ENCODE measurements at regions not wholly inside any gene's neighbourhood (a gene's known extent, or its start where the extent isn't known, plus 50 kb on each side); places are given as distances from the start of the nearest gene placed in this dataset.

DNA sequence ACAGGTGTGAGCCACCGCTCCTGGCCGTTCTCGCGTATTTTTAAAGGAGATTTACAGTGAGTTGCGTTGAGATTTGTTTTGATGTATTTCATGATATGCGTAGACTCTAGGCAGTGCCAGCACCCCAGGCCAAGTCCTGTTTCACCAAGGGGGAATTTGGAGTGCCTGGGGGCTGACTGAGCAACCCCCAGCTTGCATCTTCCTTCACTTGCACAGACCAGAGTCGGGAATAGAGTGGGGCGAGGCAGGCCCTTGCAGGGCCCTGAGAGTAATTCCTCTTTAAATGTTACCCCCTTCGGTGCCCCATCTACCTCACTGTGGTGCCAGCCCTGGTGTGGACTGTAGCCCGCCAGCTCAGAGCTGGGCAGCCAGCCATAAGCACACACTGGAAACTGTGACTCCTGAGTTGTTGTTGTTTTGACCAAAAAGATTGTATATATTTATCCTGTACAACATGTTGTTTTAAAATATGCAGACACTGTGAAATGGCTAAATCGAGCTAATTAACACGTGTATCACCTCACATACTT is 269.5 kb downstream of the NPHP4 start:
- Histone ChIP-seq H3K36me3 (ENCODE audit: insufficient read depth) (no peaks in the 10 kb centered on the region), H4K20me1 (replicated peaks; ENCODE audit: insufficient read depth) (no peaks in the 10 kb centered on the region), H3K4me1 (ENCODE audit: insufficient read depth) (no peaks in the 10 kb centered on the region), H3K27ac (ENCODE audit: low read depth) (no peak overlapping the region), H3K27me3 (ENCODE audit: insufficient read depth) (no peaks in the 10 kb centered on the region), H3K4me3 (no peak overlapping the region), H3K4me2 (no peak overlapping the region), H3F3A (replicated peaks; ENCODE audit: low read depth) (no peaks in the 10 kb centered on the region), H2AFZ (no peak overlapping the region), H3K9me2 (ENCODE audit: insufficient read depth) (no peaks in the 10 kb centered on the region), H3K79me2 (replicated peaks; ENCODE audit: insufficient read depth) (no peaks in the 10 kb centered on the region)
- H3K27me3 Mint-ChIP-seq (ENCODE audit: insufficient read depth, low read depth, poor library complexity) = peaks cover 9% of the 10 kb centered on the region
- ATAC-seq (no peak), DNase-seq (ENCODE audit: low spot score) (no peak)
- H3K36me3 Mint-ChIP-seq (ENCODE audit: low read depth) = no peaks in the 10 kb centered on the region; the same call in 2 of the 3 replicates
- H3K9me3 Mint-ChIP-seq = peaks cover 3% of the 10 kb centered on the region; the same call in 1 of the 3 replicates
- H3K4me1 Mint-ChIP-seq = peaks cover 17% of the 10 kb centered on the region
- no peak overlapping the region for H3K27ac Mint-ChIP-seq
- TF ChIP-seq CREB1 (CRISPR knock-in tag; IDR thresholded peaks at IDR 0.05; ENCODE audit: low read depth) = no peak
- TF ChIP-seq ZNF114 (CRISPR knock-in tag; IDR thresholded peaks at IDR 0.05) = no peak
- no peak for TF ChIP-seq EZH2phosphoT487 (IDR thresholded peaks at IDR 0.05; ENCODE audit: unreplicated experiment)
- TF ChIP-seq ZNF331 (CRISPR knock-in tag; IDR thresholded peaks at IDR 0.05; ENCODE audit: low read depth) = no peak
- no peak for TF ChIP-seq STAT1 (IDR thresholded peaks at IDR 0.05; ENCODE audit: unreplicated experiment)
- TF ChIP-seq, protein P1, sequence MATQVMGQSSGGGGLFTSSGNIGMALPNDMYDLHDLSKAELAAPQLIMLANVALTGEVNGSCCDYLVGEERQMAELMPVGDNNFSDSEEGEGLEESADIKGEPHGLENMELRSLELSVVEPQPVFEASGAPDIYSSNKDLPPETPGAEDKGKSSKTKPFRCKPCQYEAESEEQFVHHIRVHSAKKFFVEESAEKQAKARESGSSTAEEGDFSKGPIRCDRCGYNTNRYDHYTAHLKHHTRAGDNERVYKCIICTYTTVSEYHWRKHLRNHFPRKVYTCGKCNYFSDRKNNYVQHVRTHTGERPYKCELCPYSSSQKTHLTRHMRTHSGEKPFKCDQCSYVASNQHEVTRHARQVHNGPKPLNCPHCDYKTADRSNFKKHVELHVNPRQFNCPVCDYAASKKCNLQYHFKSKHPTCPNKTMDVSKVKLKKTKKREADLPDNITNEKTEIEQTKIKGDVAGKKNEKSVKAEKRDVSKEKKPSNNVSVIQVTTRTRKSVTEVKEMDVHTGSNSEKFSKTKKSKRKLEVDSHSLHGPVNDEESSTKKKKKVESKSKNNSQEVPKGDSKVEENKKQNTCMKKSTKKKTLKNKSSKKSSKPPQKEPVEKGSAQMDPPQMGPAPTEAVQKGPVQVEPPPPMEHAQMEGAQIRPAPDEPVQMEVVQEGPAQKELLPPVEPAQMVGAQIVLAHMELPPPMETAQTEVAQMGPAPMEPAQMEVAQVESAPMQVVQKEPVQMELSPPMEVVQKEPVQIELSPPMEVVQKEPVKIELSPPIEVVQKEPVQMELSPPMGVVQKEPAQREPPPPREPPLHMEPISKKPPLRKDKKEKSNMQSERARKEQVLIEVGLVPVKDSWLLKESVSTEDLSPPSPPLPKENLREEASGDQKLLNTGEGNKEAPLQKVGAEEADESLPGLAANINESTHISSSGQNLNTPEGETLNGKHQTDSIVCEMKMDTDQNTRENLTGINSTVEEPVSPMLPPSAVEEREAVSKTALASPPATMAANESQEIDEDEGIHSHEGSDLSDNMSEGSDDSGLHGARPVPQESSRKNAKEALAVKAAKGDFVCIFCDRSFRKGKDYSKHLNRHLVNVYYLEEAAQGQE (IDR thresholded peaks at IDR 0.05; ENCODE audit: unreplicated experiment) = no peak
- no peak overlapping the region for H3K4me3 Mint-ChIP-seq

DNA sequence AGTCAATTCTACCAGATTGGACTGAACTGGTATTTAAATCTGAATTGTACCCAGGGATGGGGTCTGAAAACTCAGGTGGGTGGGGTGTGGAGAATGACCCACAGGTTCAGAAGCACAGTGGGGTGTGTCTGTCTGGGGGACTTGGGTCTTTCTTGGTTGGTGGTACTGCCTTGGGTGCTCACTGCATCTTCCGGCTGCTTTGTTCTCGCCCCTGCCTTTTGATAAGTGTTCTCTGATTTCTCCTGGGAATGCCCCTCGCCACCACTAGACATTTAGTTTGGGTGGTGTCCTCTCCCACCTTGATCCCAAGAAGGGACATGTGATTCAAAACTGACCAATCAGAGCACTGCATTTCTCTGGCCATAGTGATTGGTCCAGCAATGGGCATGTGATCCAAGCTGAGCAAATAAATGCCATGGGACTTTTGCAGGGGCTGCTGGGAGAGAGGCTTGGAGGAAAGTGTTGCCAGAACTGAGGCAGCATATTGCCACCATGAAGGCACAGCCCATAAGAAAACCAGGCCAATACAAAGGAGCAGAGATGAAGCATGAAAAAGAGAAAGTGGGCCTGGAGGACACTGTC is 270.5 kb downstream of the NPHP4 start:
- H4K20me1 ChIP-seq (replicated peaks; ENCODE audit: insufficient read depth) = no peaks in the 10 kb centered on the region
- DNase-seq (ENCODE audit: low spot score) (no peak), ATAC-seq (no peak)
- no peak overlapping the region for H3K4me2 ChIP-seq
- Mint-ChIP-seq H3K27ac (no peak overlapping the region), H3K4me3 (no peak overlapping the region), H3K36me3 (ENCODE audit: low read depth) (no peaks in the 10 kb centered on the region; the same call in 2 of the 3 replicates), H3K4me1 (peaks cover 21% of the 10 kb centered on the region), H3K9me3 (peaks cover 3% of the 10 kb centered on the region; the same call in 1 of the 3 replicates), H3K27me3 (ENCODE audit: insufficient read depth, low read depth, poor library complexity) (peaks cover 9% of the 10 kb centered on the region)
- no peaks in the 10 kb centered on the region for H3F3A ChIP-seq (replicated peaks; ENCODE audit: low read depth)
- H3K4me3 ChIP-seq = no peak overlapping the region
- H3K4me1 ChIP-seq (ENCODE audit: insufficient read depth) = no peaks in the 10 kb centered on the region
- no peaks in the 10 kb centered on the region for H3K79me2 ChIP-seq (replicated peaks; ENCODE audit: insufficient read depth)
- no peak overlapping the region for H3K27ac ChIP-seq (ENCODE audit: low read depth)
- H3K27me3 ChIP-seq (ENCODE audit: insufficient read depth) = no peaks in the 10 kb centered on the region
- no peaks in the 10 kb centered on the region for H3K36me3 ChIP-seq (ENCODE audit: insufficient read depth)
- H3K9me2 ChIP-seq (ENCODE audit: insufficient read depth) = no peaks in the 10 kb centered on the region
- H2AFZ ChIP-seq = no peak overlapping the region
- TF ChIP-seq, protein P2, sequence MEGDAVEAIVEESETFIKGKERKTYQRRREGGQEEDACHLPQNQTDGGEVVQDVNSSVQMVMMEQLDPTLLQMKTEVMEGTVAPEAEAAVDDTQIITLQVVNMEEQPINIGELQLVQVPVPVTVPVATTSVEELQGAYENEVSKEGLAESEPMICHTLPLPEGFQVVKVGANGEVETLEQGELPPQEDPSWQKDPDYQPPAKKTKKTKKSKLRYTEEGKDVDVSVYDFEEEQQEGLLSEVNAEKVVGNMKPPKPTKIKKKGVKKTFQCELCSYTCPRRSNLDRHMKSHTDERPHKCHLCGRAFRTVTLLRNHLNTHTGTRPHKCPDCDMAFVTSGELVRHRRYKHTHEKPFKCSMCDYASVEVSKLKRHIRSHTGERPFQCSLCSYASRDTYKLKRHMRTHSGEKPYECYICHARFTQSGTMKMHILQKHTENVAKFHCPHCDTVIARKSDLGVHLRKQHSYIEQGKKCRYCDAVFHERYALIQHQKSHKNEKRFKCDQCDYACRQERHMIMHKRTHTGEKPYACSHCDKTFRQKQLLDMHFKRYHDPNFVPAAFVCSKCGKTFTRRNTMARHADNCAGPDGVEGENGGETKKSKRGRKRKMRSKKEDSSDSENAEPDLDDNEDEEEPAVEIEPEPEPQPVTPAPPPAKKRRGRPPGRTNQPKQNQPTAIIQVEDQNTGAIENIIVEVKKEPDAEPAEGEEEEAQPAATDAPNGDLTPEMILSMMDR (conservative IDR thresholded peaks at IDR 0.05; ENCODE audit: low read depth in 2 of 2) = no peak
- TF ChIP-seq, protein P3, sequence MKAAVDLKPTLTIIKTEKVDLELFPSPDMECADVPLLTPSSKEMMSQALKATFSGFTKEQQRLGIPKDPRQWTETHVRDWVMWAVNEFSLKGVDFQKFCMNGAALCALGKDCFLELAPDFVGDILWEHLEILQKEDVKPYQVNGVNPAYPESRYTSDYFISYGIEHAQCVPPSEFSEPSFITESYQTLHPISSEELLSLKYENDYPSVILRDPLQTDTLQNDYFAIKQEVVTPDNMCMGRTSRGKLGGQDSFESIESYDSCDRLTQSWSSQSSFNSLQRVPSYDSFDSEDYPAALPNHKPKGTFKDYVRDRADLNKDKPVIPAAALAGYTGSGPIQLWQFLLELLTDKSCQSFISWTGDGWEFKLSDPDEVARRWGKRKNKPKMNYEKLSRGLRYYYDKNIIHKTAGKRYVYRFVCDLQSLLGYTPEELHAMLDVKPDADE (IDR thresholded peaks at IDR 0.05) = no peak
- TF ChIP-seq CREB1 (CRISPR knock-in tag; IDR thresholded peaks at IDR 0.05; ENCODE audit: low read depth) (no peak), EZH2 (IDR thresholded peaks at IDR 0.05; ENCODE audit: low read depth, unreplicated experiment) (no peak), ZNF331 (CRISPR knock-in tag; IDR thresholded peaks at IDR 0.05; ENCODE audit: low read depth) (no peak), NANOG (IDR thresholded peaks at IDR 0.05; ENCODE audit: borderline replicate concordance) (no peak), JUNB (IDR thresholded peaks at IDR 0.05; ENCODE audit: unreplicated experiment) (no peak), EZH2phosphoT487 (IDR thresholded peaks at IDR 0.05; ENCODE audit: unreplicated experiment) (no peak), STAT1 (IDR thresholded peaks at IDR 0.05; ENCODE audit: unreplicated experiment) (no peak), POLR2AphosphoS5 (IDR thresholded peaks at IDR 0.05; ENCODE audit: low read depth) (no peak), ZNF114 (CRISPR knock-in tag; IDR thresholded peaks at IDR 0.05) (no peak)
- TF ChIP-seq, protein P1 (IDR thresholded peaks at IDR 0.05; ENCODE audit: unreplicated experiment) = no peak
